Neural cell (in vitro differentiated cells): ENCODE measurements at regions not wholly inside any gene's neighbourhood (a gene's known extent, or its start where the extent isn't known, plus 50 kb on each side); places are given as distances from the start of the nearest gene placed in this dataset.

ENCODE experiments used
- H2AFZ ChIP-seq: fragments of 200-600, 300-800 bp; sonication (generic), shearing (Covaris generic); 2 replicates; pipeline ENCODE4 v1.6.0; 2014; ENCODE audit warnings: low read depth, mild to moderate bottlenecking, antibody characterized with exemption, low read length, moderate library complexity
- H3F3A ChIP-seq: fragments of 200-600 bp; shearing (Covaris generic); 2 replicates; pipeline ENCODE4 v1.6.1; 2016; ENCODE audit warnings: mild to moderate bottlenecking, moderate library complexity, mixed read lengths, antibody characterized with exemption, low read length; ENCODE audit not compliant: insufficient read depth, poor library complexity, severe bottlenecking
- H3K27ac ChIP-seq: fragments of 200-600, 300-800 bp; sonication (generic), shearing (Covaris generic); 2 replicates; pipeline ENCODE4 v1.5.1; 2014; ENCODE audit warnings: mild to moderate bottlenecking, low read length, moderate library complexity
- H3K27me3 ChIP-seq: fragments of 300-800, 200-600 bp; sonication (generic), shearing (Covaris generic); 2 replicates; pipeline ENCODE4 v1.6.0; 2014; ENCODE audit warnings: mild to moderate bottlenecking, low read depth, low read length, moderate library complexity; ENCODE audit not compliant: insufficient read depth
- H3K36me3 ChIP-seq: fragments of 300-800, 200-600 bp; sonication (generic), shearing (Covaris generic); 2 replicates; pipeline ENCODE4 v1.5.1; 2014; ENCODE audit warnings: mild to moderate bottlenecking, antibody characterized with exemption, low read length, moderate library complexity; ENCODE audit not compliant: insufficient read depth
- H3K4me2 ChIP-seq: fragments of 300-800, 200-600 bp; sonication (generic), shearing (Covaris generic); 2 replicates; pipeline ENCODE4 v1.6.0; 2014; ENCODE audit warnings: mild to moderate bottlenecking, low read length
- H3K4me3 ChIP-seq: fragments of 300-800, 200-600 bp; sonication (generic), shearing (Covaris generic); 2 replicates; pipeline ENCODE4 v1.5.1; 2014; ENCODE audit warnings: mild to moderate bottlenecking, low read length, moderate library complexity
- H3K79me2 ChIP-seq: fragments of 200-600 bp; shearing (Covaris generic); replicated peaks from 2 replicates; pipeline ENCODE4 v1.6.0; 2014; ENCODE audit warnings: mild to moderate bottlenecking, low read length, moderate library complexity; ENCODE audit not compliant: insufficient read depth
- H3K9ac ChIP-seq: fragments of 300-800, 200-600 bp; sonication (generic), shearing (Covaris generic); 2 replicates; pipeline ENCODE4 v1.6.1; 2016; ENCODE audit warnings: mild to moderate bottlenecking, low read length, mixed read lengths
- H3K9me2 ChIP-seq: fragments of 200-600 bp; shearing (Covaris generic); 2 replicates; pipeline ENCODE4 v1.6.1; 2016; ENCODE audit warnings: mild to moderate bottlenecking, low read length, mixed read lengths; ENCODE audit not compliant: insufficient read depth
- H3K9me3 ChIP-seq: fragments of 200-600, 300-800 bp; sonication (generic), shearing (Covaris generic); 2 replicates; pipeline ENCODE4 v1.6.1; 2016; ENCODE audit warnings: mild to moderate bottlenecking, mixed run types, low read length, moderate library complexity, mixed read lengths
- H4K20me1 ChIP-seq: fragments of 200-600 bp; shearing (Covaris generic); 2 replicates; pipeline ENCODE4 v1.6.1; 2016; ENCODE audit warnings: mild to moderate bottlenecking, mixed run types; ENCODE audit not compliant: insufficient read depth
- CTCF ChIP-seq: fragments of 450-650 bp; IDR thresholded peaks from 2 replicates; pipeline ENCODE4 v1.5.1; 2014; ENCODE audit warnings: antibody characterized with exemption, mild to moderate bottlenecking, moderate library complexity; ENCODE audit not compliant: poor library complexity, severe bottlenecking
- EP300 ChIP-seq: fragments of 450-650 bp; conservative IDR thresholded peaks from 2 replicates; pipeline ENCODE4 v1.6.1; 2014; ENCODE audit warnings: antibody characterized with exemption, mild to moderate bottlenecking, moderate library complexity; ENCODE audit not compliant: poor library complexity, severe bottlenecking
- EZH2 ChIP-seq: fragments of 200-600, 300-800 bp; shearing (Covaris generic), sonication (generic); IDR thresholded peaks from 2 replicates; pipeline ENCODE4 v1.6.1; 2014; ENCODE audit warnings: antibody characterized with exemption, low read length, borderline replicate concordance, mild to moderate bottlenecking; ENCODE audit not compliant: insufficient read depth, poor library complexity, severe bottlenecking
- MXI1 ChIP-seq: fragments of 450-650 bp; conservative IDR thresholded peaks from 2 replicates; pipeline ENCODE4 v1.6.1; 2014; ENCODE audit warnings: antibody characterized with exemption, mild to moderate bottlenecking; ENCODE audit not compliant: poor library complexity, severe bottlenecking
- POLR2AphosphoS5 ChIP-seq: IDR thresholded peaks from 2 replicates; pipeline ENCODE4 v1.6.1; 2012
- RAD21 ChIP-seq: fragments of 450-650 bp; conservative IDR thresholded peaks from 2 replicates; pipeline ENCODE4 v1.6.1; 2014; ENCODE audit warnings: antibody characterized with exemption, mild to moderate bottlenecking, moderate library complexity
- REST ChIP-seq: IDR thresholded peaks from 2 replicates; pipeline ENCODE4 v1.6.1; 2012; ENCODE audit warnings: borderline replicate concordance
- SMC3 ChIP-seq: fragments of 450-650 bp; conservative IDR thresholded peaks from 2 replicates; pipeline ENCODE4 v1.6.1; 2014; ENCODE audit warnings: antibody characterized with exemption, mild to moderate bottlenecking, moderate library complexity; ENCODE audit not compliant: poor library complexity
- TAF1 ChIP-seq: IDR thresholded peaks from 2 replicates; pipeline ENCODE4 v1.6.1; 2012; ENCODE audit warnings: low read depth

GRCh38 chr15:94001255-94001801 is 230.0 kb upstream of the MCTP2 start:
- H3K79me2 ChIP-seq = no peaks in the 10 kb centered on the region
- H3K9ac ChIP-seq = no peak overlapping the region
- no peak overlapping the region for H2AFZ ChIP-seq
- no peaks in the 10 kb centered on the region for H4K20me1 ChIP-seq
- H3F3A ChIP-seq = no peaks in the 10 kb centered on the region
- no peaks in the 10 kb centered on the region for H3K27me3 ChIP-seq
- no peaks in the 10 kb centered on the region for H3K36me3 ChIP-seq
- no peaks in the 10 kb centered on the region for H3K9me3 ChIP-seq
- no peak overlapping the region for H3K4me2 ChIP-seq
- H3K9me2 ChIP-seq = no peaks in the 10 kb centered on the region
- H3K27ac ChIP-seq = no peak overlapping the region
- no peak for TF ChIP-seq EZH2
- TF ChIP-seq POLR2AphosphoS5 = no peak
- no peak for TF ChIP-seq RAD21
- no peak for TF ChIP-seq SMC3
- no peak for TF ChIP-seq EP300
- TF ChIP-seq CTCF = no peak
- TF ChIP-seq REST = no peak
- no peak for TF ChIP-seq MXI1
- no peak for TF ChIP-seq TAF1
- H3K4me3 ChIP-seq = no peak overlapping the region

GRCh38 chr15:94000606-94001005 is 230.8 kb upstream of the MCTP2 start:
- H3K79me2 ChIP-seq = no peaks in the 10 kb centered on the region
- H2AFZ ChIP-seq = no peak overlapping the region
- no peaks in the 10 kb centered on the region for H4K20me1 ChIP-seq
- H3K4me2 ChIP-seq = no peak overlapping the region
- no peaks in the 10 kb centered on the region for H3K9me2 ChIP-seq
- H3K9ac ChIP-seq = no peak overlapping the region
- TF ChIP-seq MXI1 = no peak
- TF ChIP-seq TAF1 = no peak
- TF ChIP-seq SMC3 = no peak
- TF ChIP-seq RAD21 = no peak
- TF ChIP-seq REST = no peak
- no peak for TF ChIP-seq EP300
- TF ChIP-seq CTCF = no peak
- TF ChIP-seq EZH2 = no peak
- TF ChIP-seq POLR2AphosphoS5 = no peak
- no peaks in the 10 kb centered on the region for H3K9me3 ChIP-seq
- H3F3A ChIP-seq = no peaks in the 10 kb centered on the region
- H3K4me3 ChIP-seq = no peak overlapping the region
- H3K27me3 ChIP-seq = no peaks in the 10 kb centered on the region
- no peak overlapping the region for H3K27ac ChIP-seq
- no peaks in the 10 kb centered on the region for H3K36me3 ChIP-seq
